GOT3 (cell line): ENCODE measurements at regions not wholly inside any gene's neighbourhood (a gene's known extent, or its start where the extent isn't known, plus 50 kb on each side); places are given as distances from the start of the nearest gene placed in this dataset.
"Not testable (repeated sequence)": the region's sequence is repeated elsewhere in the genome, so short reads cannot be mapped to it uniquely, and the experiment has no call there.

ENCODE experiments used
- DNase-seq: peaks from one replicate; lab custom pipeline; 2025; ENCODE audit warnings: mixed read lengths; lab: John Stamatoyannopoulos, UW

- not testable (repeated sequence) for DNase-seq
These were observed 259.4 kb downstream of the SETD4 start for GRCh38 chr21:35800796-35801385.

- no peak for DNase-seq
These were observed 263.5 kb downstream of the SETD4 start for GRCh38 chr21:35796844-35797243.

GRCh38 chr21:35794527-35794926, 265.8 kb downstream of the SETD4 start:
- DNase-seq = not testable (repeated sequence)

GRCh38 chr21:35792569-35793305, 267.6 kb downstream of the SETD4 start:
- no peak for DNase-seq

- DNase-seq = no peak
These were observed 268.6 kb downstream of the SETD4 start for GRCh38 chr21:35791541-35792325.

GRCh38 chr21:35783721-35784120, 276.6 kb downstream of the SETD4 start:
- DNase-seq = no peak

- no peak for DNase-seq
These were observed 277.7 kb downstream of the SETD4 start for GRCh38 chr21:35782667-35783066.

GRCh38 chr21:35780983-35781382, 279.3 kb downstream of the SETD4 start:
- DNase-seq = no peak

GRCh38 chr21:35779690-35780570, 280.4 kb downstream of the SETD4 start:
- peak; percentile 12 for DNase-seq

- DNase-seq = no peak
These were observed 281.2 kb downstream of the SETD4 start for GRCh38 chr21:35779167-35779566.

GRCh38 chr21:35777081-35777480, 283.2 kb downstream of the SETD4 start:
- DNase-seq = no peak

- DNase-seq = no peak
These were observed 284.4 kb downstream of the SETD4 start for GRCh38 chr21:35775778-35776544.

- DNase-seq = no peak
These were observed 290.0 kb downstream of the SETD4 start for GRCh38 chr21:35770101-35770945.

GRCh38 chr21:35768187-35768586, 292.1 kb downstream of the SETD4 start:
- DNase-seq = no peak

- DNase-seq = no peak
These were observed 295.7 kb downstream of the SETD4 start for GRCh38 chr21:35764586-35764985.

GRCh38 chr21:35764077-35764476, 296.2 kb downstream of the SETD4 start:
- DNase-seq = no peak

- no peak for DNase-seq
These were observed 305.7 kb downstream of the SETD4 start for GRCh38 chr21:35754583-35754982.

- no peak for DNase-seq
These were observed 307.0 kb downstream of the SETD4 start for GRCh38 chr21:35753308-35753707.

GRCh38 chr21:35751171-35751570, 309.2 kb downstream of the SETD4 start:
- no peak for DNase-seq

- no peak for DNase-seq
These were observed 310.4 kb downstream of the SETD4 start for GRCh38 chr21:35749904-35750303.
